SW 1271 (cell line): ENCODE measurements at regions not wholly inside any gene's neighbourhood (a gene's known extent, or its start where the extent isn't known, plus 50 kb on each side); places are given as distances from the start of the nearest gene placed in this dataset.

ENCODE experiments used
- DNase-seq, 2 experiments: peaks; one replicate each; lab custom pipeline; 2025; lab: John Stamatoyannopoulos, UW

DNA sequence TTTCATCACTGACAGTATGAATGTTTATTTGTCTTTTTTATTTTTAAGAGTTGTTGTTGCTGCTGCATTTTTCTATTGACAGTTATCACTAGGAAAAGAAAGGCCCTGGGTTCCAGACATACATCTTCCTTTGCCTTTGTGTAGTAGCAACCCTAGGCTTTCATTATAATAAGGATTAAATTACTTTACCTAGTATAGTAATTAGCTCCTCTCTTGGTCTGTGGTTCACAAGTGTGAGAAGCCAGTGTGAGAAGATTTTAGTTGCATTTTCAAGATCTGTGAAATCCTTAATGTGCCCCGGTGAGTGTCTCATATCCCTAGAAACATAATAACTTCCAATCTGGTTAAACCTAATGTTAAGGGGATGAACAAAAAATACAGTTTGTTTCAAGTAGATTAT lies 799.3 kb upstream of the MAP3K7 start:
- DNase-seq, result no peak

DNA sequence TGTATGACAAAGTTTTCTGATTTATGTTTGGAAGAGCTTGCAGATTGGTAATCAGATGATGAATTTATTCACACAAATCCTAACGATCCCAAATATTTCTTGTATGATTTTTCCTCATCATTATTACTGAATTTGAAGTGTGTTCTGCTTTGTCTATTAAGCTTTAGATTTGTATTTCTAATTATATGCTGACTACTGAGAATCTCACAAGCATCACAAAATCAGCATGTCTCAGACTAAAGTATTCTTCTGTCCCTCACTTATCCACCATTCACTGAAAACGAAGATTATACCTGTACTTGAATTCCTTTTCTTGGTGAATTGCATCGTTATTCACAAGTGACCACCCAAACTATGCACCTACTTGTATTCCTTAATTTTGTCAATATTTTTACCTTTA lies 796.3 kb upstream of the MAP3K7 start:
- no peak for DNase-seq

DNA sequence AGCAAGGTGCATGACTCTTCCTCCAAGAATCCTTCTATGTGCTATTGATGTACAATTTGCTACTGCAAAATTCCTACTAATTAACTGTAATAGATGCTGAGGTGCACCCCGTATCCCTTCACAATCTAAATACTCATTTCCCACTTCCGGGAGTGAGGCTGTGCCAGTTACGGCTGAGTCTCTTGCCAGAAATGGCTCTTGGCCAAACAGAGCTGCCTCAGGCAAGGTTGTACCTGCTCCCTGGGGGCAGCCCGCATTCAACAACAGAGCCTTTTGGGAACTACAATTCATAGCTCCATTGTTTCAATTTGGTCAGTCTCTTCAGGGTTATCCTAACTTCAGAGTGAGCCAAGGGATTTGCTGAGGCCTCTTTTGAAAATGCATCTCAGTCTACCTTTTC lies 789.8 kb upstream of the MAP3K7 start:
- DNase-seq, result no peak

DNA sequence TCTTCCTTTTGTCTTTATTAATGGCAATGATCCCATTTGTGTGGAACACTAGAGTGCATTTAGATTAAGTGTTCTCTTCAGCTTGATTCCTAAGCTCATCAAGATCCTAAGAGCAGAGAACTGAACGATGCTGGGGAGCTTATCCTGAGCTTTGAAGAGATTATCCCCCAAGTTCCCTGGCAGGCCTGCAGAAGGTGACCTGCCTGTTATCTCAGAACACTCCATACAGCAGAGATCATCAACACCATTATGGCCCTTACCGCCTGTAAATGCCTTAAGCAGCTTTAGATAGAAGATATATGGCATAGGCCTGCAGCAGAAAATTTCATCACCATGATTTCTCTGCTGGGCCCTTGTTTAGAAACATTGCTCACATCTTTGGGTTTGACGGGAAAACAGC lies 779.9 kb upstream of the MAP3K7 start:
- DNase-seq, result no peak

DNA sequence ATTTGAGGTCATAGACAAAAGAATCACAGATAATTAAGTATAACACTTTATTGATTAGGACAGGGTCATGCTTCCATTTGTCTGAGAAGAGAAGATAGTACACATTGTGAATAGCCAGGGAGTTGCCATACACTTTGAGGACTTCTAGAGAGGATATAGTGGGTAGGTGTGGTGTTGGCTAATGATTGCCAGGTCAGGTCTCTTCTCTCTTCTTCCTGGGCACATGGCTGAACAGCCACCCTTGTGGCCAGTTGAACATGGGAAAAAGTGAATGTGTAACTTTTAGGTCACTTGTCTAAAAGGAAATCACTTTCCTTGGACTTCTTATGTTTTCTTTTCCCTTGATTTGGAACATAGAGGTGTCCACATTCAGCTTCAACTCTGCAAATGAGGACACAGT lies 772.1 kb upstream of the MAP3K7 start:
- no peak for DNase-seq

DNA sequence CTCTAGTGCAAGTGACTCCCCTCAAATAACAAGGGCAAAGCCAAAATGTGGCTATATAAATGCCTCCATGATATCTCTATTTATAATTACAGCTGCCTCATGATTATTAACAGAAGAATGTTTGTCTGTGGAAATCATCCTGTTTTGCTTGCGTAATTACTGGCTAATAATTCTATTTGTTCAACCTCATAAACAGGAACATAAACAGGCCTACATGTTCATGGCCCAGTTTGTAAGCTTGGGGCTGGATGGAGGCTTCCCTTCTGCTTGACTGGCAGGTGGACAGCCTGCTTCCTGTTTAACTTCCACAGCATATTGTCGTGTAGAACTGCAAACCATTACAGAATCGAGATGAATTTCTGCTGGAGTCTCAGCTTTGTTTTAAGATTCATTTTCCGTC lies 766.0 kb upstream of the MAP3K7 start:
- no peak for DNase-seq

DNA sequence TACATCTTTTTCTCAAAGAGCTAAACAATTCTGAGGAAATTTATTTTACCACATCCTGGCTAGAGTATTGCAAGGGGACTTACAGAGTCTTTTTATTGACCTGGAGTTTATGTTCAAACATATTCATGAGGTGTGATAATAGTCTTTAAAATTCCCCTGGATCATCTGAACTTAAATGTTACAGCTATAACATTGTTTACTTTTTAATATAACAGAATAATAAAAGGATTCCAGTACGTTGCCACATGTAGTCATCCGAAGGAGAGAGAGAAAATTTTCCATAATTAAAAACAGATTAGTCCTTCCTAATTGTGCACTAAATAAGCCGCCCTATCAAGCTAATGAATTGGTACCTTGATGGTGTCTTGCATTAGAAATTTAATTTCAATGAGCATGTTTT lies 765.4 kb upstream of the MAP3K7 start:
- DNase-seq, result no peak

DNA sequence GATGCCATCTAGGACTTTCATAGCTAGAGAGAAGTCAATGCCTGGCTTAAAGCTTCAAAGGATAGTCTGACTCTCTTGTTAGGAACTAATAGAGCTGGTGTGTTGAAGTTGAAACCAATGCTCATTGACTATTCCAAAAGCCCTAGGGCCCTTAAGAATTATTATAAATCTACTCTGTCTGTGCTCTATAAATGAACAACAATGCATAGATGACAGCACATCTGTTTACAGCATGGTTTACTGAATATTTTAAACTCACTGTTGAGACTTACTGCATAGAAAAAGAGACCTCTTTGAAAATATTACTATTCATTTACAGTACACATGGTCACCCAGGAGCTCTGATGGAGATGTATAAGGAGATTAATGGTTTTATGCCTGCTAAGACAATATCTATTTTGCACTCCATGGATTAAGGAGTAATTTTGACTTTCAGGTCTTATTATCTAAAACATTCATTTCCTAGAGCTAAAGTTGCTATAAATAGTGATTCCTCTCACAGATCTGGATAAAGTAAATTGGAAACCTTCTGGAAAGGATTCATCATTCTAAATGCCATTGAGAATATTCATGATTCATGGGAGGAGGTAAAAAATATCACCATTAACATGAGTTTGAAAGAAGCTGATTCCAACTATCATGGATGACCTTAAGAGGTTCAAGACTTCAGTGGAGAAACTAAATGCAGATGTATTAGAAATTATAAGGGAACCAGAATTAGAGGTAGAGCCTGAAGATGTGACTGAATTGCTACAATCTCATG lies 763.5 kb upstream of the MAP3K7 start:
- DNase-seq, result no peak

DNA sequence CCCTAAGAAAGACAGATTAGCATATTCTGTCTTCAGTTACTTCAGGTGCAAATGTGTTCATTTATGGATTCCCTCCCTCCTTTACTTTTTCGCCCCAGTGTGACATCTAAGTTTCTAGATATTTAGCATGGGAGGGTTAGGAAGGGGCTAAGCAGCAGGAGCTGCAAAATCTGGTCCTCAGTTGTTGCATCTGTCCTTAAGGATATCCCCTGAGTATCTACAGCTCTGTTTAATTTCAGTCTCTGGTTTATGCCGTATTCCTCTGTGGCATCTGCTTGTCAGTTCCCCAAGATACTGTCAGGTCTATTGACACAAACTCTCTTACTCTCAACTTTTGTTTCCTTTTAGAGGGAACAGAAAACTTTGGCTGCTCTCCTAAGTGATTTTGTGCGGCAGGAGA lies 754.6 kb upstream of the MAP3K7 start:
- no peak for DNase-seq

DNA sequence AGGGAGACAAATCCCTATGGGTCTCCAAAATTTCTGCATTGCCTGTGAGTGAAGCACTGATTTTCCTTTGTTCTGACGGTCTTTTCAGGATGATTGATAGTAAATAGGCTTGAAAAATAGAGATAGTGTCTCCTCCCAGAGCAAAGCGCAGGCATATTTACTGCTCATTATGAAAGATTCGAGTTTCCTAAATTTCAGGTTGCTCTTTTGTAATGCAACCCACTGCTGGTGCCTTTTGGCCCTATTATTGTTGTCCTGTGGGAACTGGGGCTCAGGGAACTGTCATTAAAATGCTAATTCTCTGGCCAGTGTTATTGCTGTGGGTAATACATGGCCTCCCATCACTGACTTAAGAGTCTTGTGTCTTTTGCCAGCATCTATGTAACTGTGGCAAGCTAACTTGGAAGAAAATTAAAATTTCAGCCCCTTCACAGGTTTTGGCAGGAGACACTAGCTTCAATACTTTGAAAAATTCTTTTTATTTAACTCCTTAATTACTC lies 754.1 kb upstream of the MAP3K7 start:
- DNase-seq, result no peak

DNA sequence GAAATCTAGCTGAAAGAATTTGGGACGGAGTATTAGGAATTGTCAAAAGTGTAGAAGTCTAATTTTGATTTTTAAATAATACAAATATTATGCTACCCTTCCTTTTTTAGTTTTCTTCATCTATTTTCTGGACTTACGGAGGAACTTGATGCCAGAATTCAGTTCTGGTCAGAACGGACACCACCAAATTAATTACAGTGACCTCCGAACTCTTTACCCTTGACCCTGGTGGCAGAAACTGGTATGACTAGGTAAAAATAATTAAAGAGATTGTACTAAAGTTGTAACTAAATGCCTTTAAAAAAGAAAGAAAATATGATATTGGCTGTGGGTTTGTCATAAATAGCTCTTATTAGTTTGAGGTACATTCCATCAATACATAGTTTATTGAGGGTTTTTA lies 751.1 kb upstream of the MAP3K7 start:
- DNase-seq, result no peak

DNA sequence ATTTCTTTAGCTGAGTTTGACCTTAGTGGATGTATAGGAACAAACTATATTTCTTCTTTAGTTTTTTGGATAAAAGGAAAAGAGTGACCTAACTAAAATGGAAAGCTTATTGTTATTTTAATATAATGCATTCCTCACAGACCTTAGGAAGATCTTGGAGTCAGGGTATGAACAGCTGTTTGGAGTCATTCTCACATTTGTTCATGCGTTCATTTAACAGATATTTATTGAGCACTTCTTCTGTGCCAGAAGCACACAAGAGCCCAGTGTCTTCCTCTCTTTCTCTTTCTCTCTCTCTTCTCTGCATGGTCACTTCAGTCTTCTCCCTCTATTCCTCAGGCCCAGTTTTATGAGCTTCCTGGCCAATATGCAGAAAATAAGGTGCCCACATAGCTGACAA lies 744.0 kb upstream of the MAP3K7 start:
- DNase-seq, result no peak

DNA sequence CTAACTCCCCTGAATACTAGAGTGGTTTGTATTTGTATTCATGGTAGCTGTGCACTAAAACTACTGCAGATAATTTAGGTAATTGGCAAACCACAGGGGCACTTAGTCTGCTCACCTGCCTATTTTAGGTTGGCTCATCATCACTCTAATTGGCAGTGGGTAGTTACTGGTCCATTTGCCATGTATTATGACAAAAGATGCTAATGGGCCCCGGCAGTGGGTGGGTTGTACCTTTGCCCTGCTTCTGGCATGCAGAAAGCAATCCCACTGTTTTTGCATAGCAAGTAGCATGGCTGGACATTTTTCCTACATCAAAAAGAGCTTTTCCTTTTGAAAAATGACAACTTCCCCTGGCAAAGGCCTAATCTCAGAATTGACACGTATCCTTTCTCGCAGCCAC lies 741.4 kb upstream of the MAP3K7 start:
- no peak for DNase-seq

DNA sequence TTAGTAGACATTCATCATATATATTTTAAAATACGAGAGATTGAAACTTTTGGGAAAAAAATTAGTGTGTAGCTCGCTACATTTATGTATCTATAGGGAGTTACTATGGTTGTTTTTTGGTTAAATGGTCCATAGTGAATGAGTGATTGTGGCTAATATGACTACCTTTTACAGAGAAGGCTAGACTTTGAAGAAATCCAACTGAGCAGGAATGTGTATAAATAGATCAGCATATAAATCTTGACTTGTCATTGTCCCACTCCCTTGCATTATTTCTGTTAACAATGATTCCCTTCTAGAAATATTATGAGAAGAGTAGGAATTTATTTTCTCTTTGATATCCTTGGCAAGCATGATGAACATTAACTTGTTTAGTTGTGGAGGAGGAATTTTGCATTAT lies 737.8 kb upstream of the MAP3K7 start:
- no peak for DNase-seq

DNA sequence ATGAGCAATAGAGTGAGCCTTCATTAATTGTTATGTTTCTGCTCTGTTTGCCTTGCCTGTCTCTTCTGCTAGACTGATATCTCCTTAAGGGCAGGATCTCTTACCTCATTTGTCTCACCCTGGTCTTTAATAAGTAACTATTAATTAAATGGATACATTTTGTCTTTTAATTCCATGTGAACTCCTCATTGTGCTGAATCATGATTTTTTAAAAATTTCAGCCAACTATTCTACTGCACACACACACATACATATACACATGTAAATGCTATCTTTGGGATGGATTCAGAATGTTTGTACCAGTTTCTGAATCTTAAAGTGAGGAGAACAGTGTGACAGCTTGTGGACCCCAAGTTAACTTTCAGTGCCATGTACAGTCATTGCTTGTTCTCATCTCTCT lies 731.1 kb upstream of the MAP3K7 start:
- no peak for DNase-seq

DNA sequence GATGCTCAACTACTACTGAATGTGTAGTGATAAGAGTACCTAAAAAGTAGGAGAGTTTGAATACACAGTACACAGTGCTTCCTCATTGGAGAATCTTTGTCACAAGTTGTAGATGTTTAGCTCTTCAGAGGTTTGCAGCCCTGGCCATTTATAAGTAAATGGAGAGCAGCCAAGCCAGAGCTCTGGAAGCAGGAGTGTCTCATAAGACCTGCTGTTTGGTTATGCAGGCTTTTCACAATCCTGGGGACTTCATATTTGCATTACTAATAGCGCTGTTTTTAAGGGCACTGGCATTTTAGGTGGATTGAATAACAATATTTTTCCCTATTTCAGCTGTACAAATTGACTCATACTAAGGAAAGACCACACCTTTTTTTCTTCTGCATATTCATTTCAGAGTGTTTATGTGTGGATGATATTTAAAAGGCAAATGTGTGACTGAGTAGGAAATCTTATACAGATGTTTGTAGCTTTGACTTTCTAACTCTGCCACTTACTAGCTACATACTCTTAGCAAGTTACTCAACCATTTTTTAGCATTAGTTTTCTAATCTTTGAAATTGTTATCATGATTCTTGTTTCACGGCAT lies 730.5 kb upstream of the MAP3K7 start:
- no peak for DNase-seq

DNA sequence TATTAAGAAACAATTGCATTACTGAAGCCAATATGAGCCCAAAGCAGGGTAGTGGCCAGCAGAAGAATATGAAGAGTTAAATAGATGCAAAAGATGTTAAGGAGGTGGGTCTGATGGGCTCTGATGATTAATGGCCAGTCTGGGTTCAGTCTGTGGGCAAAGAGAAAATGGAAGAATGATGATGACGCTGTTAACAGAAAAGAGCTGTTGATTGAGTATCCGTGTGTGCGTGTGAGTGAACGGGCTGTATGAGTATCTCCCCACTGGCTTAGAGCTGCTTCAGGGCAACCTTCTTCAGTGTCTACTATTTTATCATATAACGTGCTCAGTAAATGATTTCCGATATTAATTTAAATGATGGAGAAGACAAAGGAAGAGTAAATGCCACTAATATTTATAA lies 723.3 kb upstream of the MAP3K7 start:
- no peak for DNase-seq

DNA sequence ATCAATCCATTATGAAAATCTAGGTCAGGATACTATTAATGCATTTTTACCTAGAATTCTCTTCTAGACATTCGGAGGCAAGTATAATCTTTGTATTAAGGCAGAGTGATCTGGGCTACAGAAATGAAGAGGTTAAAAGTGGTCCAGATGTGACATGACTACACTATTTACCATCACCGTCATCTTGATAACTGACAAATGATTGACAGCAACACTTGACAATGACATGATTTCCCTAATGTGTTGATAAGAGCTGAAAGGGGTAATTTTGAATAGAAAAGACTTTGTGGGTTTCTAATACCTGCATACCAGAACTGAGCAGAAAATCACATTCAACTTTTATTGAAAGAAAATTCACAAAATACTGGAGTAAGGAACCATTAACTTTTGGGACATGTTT lies 718.9 kb upstream of the MAP3K7 start:
- DNase-seq, result no peak

DNA sequence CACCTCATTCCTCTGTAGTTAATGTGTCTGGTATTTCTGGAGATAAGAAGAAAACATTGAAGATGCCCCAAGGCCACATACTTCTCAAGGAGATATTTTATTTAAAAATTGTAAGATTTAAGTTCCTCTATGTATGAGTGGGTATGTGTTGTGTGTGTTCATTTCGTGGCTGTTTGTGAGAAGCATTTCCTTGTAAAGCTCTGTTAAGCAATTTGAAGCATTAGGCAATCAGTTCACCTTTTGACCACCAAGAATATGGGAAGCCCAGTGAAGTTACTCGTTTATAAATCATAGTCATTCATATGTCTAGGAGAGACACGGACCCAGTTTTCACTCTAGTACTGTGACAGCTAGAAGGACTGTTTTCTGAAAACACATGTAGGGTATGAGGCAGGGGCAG lies 717.6 kb upstream of the MAP3K7 start:
- no peak for DNase-seq

DNA sequence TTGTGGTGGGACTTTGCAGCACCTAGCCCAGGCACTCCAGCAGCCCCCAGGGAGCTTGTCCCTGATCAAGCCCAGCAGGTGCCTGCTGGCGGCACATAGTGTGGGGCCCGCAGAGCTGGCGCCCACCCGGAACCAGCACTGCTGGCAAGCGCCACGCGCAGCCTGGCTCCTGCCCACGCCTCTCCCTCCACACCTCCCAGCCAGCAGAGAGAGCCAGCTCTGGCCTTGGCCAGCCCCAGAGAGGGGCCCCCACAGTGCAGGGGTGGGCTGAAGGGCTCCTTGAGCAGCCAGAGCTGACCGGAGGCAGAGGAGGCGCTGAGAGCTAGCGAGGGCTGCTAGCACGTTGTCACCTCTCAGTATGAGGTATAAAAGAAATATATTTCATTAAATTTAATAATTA lies 716.5 kb upstream of the MAP3K7 start:
- no peak for DNase-seq

DNA sequence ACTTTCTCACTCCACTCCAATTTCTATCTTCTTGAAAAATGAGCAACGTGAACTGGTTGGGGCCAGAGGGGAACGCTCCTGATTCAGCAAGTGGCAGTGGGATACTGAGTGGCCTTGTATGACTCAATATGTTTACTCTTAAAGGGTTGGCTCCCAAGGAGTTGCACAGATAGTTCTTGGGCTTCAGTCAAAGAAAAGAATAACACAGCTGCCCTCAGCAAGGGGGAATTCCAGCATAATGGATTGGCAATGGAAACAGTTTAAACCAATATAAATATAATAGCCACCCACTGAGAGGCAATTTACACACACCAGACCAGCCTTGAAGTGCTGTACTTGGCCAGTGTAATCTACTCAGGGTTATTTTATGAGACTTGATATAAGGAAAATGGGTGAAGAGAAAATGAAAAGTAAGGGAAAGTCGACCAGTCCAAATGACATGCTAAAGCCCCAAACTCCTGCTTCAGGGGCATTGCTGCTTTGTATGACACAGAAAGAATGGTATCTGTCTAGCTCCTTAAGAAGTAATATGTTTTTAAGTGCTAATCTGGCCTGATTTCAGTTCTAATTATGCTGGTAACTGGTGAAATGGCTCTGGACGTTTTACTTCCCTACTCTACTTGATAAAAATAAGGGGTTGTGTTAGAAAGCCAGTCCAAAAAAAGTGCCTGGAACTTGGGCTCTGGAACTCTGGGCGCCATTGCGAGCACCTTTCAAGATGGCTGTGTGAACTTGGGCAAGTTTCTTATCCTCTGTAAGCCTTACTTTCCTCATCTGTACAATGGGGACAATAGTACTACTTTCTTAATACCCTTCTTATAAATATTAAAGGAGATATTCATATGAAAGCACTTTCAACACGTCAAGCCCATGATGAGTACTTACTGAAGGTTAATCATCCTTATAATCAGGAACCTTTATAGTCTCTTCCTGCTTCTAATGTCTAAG lies 712.9 kb upstream of the MAP3K7 start:
- DNase-seq, result no peak

DNA sequence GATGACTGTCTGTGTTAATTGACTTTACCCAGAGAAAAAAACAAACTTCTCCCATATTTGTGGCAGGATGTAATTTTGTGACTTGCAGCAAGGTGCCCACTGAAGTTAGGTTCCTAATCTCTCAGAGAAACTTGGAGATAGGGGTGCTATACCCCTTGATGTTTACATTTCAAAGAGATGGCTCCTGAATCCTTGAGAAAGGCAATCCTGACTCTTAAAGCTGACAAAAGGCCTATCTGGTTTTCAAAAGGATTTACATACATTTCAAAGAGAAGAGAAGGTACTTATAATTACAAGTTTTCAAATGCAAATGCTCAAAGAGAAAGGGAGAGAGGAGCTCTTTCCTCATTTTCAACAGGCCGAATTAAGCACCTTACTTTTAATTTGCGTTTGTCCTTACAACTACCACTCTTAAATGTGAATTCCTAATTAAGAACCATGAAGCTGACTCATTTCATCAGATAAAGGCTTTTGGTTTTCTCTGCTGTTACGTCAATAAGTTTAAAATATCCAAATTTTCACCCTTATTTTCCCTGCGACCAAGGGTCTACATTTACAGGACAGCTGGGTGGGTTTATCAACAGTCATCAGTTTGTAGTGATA lies 711.8 kb upstream of the MAP3K7 start:
- no peak for DNase-seq
